Activated naive CD8-positive, alpha-beta T cell (primary cell): ENCODE measurements at regions not wholly inside any gene's neighbourhood (a gene's known extent, or its start where the extent isn't known, plus 50 kb on each side); places are given as distances from the start of the nearest gene placed in this dataset.

Source experiments
- H3K27ac Mint-ChIP-seq: one replicate; pipeline ENCODE4 v1.8.0; 2021; ENCODE audit warnings: mixed read lengths
- H3K27me3 Mint-ChIP-seq: one replicate; pipeline ENCODE4 v1.8.0; 2021; ENCODE audit warnings: mixed read lengths
- H3K36me3 Mint-ChIP-seq: one replicate; pipeline ENCODE4 v1.8.0; 2021; ENCODE audit warnings: mixed read lengths
- H3K4me1 Mint-ChIP-seq: one replicate; pipeline ENCODE4 v1.8.0; 2021; ENCODE audit warnings: low read depth, mixed read lengths
- H3K4me3 Mint-ChIP-seq: one replicate; pipeline ENCODE4 v1.8.0; 2021; ENCODE audit warnings: mild to moderate bottlenecking, mixed read lengths
- H3K9me3 Mint-ChIP-seq: one replicate; pipeline ENCODE4 v1.8.0; 2021; ENCODE audit warnings: low read depth, mixed read lengths

- H3K4me1 Mint-ChIP-seq: no peaks in the 10 kb centered on the region
- no peak overlapping the region for H3K4me3 Mint-ChIP-seq
- no peaks in the 10 kb centered on the region for H3K27me3 Mint-ChIP-seq
- no peaks in the 10 kb centered on the region for H3K9me3 Mint-ChIP-seq
- H3K36me3 Mint-ChIP-seq: no peaks in the 10 kb centered on the region
- no peak overlapping the region for H3K27ac Mint-ChIP-seq
These were observed 144.8 kb upstream of the GALNTL6 start for GRCh38 chr4:171668403-171668802.

GRCh38 chr4:171667906-171668305 is 145.3 kb upstream of the GALNTL6 start:
- Mint-ChIP-seq H3K27ac (no peak overlapping the region), H3K9me3 (no peaks in the 10 kb centered on the region), H3K4me1 (no peaks in the 10 kb centered on the region), H3K4me3 (no peak overlapping the region), H3K36me3 (no peaks in the 10 kb centered on the region), H3K27me3 (no peaks in the 10 kb centered on the region)

- Mint-ChIP-seq H3K36me3 (no peaks in the 10 kb centered on the region), H3K27ac (no peak overlapping the region), H3K4me1 (no peaks in the 10 kb centered on the region), H3K27me3 (no peaks in the 10 kb centered on the region), H3K4me3 (no peak overlapping the region), H3K9me3 (no peaks in the 10 kb centered on the region)
These were observed 162.1 kb upstream of the GALNTL6 start for GRCh38 chr4:171651071-171651470.

DNA sequence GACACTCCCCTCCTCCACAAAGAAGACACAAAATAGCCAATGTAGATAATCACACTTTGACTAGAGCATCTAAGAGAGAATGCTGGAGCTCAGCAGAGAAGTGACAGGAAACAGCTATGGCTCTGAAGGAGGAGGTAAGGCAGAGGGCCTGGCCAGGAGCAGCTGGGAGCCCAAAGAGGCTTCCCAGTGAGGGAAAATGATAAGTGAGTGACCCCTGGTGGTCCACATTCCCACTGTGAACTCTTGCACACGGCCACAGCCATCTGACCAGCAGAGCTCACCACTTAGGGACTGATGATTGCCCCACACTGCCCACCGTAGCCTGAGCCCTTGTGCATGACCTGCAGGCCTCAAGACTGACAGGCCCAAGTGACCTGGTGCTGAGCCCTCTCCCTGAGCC is 162.7 kb upstream of the GALNTL6 start:
- no peaks in the 10 kb centered on the region for H3K27me3 Mint-ChIP-seq

DNA sequence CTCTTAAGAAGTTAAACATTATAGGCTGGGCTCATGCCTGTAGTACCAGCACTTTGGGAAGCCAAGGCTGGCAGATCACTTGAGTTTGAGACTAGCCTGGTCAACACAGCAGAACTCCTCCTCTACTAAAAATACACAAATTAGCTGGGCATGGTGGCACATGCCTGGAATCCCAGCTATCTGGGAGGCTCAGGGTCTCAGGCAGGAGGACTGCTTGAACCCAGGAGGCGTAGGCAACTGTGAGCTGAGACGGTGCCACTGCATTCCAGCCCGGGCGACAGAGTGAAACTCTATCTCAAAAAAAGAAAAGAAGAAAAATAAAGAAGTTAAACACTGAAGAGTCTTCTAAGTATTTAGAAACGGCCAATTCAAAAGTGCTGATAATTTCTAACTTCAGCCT is 164.3 kb upstream of the GALNTL6 start:
- H3K4me1 Mint-ChIP-seq: no peaks in the 10 kb centered on the region
- H3K36me3 Mint-ChIP-seq: no peaks in the 10 kb centered on the region
- H3K27ac Mint-ChIP-seq: no peak overlapping the region
- H3K9me3 Mint-ChIP-seq: no peaks in the 10 kb centered on the region
- no peak overlapping the region for H3K4me3 Mint-ChIP-seq
- H3K27me3 Mint-ChIP-seq: no peaks in the 10 kb centered on the region

More for the DNA sequence above, 162.7 kb upstream of the GALNTL6 start:
- H3K36me3 Mint-ChIP-seq: no peaks in the 10 kb centered on the region
- no peak overlapping the region for H3K4me3 Mint-ChIP-seq
- no peaks in the 10 kb centered on the region for H3K4me1 Mint-ChIP-seq
- H3K27ac Mint-ChIP-seq: no peak overlapping the region
- no peaks in the 10 kb centered on the region for H3K9me3 Mint-ChIP-seq

- H3K4me3 Mint-ChIP-seq: no peak overlapping the region
- H3K36me3 Mint-ChIP-seq: no peaks in the 10 kb centered on the region
- no peak overlapping the region for H3K27ac Mint-ChIP-seq
- H3K9me3 Mint-ChIP-seq: no peaks in the 10 kb centered on the region
- no peaks in the 10 kb centered on the region for H3K4me1 Mint-ChIP-seq
- no peaks in the 10 kb centered on the region for H3K27me3 Mint-ChIP-seq
These were observed 166.2 kb upstream of the GALNTL6 start for GRCh38 chr4:171646984-171647383.

DNA sequence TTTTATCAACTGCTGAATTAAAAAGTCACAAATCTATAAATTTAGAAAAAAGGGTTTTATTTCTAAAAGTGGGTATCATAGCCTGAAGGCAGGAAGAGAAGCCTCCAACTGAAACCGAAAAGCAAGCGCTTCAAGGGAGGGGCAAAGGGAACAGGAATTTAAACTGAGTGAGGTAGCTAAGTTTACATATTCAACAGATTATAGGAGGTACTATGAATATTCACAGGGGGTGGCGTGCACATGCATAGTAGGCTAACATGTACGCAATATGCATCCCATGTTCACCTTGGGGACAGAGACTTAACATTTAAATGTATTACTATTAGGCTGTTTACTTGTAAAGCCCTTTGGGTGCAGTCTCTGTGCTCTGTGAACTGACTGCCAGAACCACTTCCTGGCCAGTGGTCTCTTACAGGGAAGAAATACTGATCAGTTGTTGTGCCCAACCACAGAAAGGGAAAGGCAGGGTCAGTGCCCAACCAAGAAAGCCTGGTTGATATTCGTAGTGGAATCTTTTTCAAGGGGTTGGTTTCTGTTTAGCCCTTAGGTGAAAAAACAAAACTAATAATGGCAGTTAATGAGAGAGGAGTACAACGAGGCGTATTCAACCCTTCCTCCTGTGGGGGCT is 168.7 kb upstream of the GALNTL6 start:
- H3K27ac Mint-ChIP-seq: no peak overlapping the region
- no peaks in the 10 kb centered on the region for H3K4me1 Mint-ChIP-seq
- H3K4me3 Mint-ChIP-seq: no peak overlapping the region
- H3K9me3 Mint-ChIP-seq: no peaks in the 10 kb centered on the region
- no peaks in the 10 kb centered on the region for H3K36me3 Mint-ChIP-seq
- H3K27me3 Mint-ChIP-seq: no peaks in the 10 kb centered on the region

GRCh38 chr4:171639540-171639939 is 173.7 kb upstream of the GALNTL6 start:
- H3K27me3 Mint-ChIP-seq: no peaks in the 10 kb centered on the region
- H3K4me3 Mint-ChIP-seq: no peak overlapping the region

GRCh38 chr4:171636606-171637005 is 176.6 kb upstream of the GALNTL6 start:
- H3K36me3 Mint-ChIP-seq: no peaks in the 10 kb centered on the region
- H3K27ac Mint-ChIP-seq: no peak overlapping the region
- H3K9me3 Mint-ChIP-seq: no peaks in the 10 kb centered on the region
- H3K4me1 Mint-ChIP-seq: no peaks in the 10 kb centered on the region
- H3K27me3 Mint-ChIP-seq: no peaks in the 10 kb centered on the region
- H3K4me3 Mint-ChIP-seq: no peak overlapping the region

More at GRCh38 chr4:171639540-171639939, 173.7 kb upstream of the GALNTL6 start:
- Mint-ChIP-seq H3K27ac (no peak overlapping the region), H3K9me3 (no peaks in the 10 kb centered on the region), H3K36me3 (no peaks in the 10 kb centered on the region), H3K4me1 (no peaks in the 10 kb centered on the region)

DNA sequence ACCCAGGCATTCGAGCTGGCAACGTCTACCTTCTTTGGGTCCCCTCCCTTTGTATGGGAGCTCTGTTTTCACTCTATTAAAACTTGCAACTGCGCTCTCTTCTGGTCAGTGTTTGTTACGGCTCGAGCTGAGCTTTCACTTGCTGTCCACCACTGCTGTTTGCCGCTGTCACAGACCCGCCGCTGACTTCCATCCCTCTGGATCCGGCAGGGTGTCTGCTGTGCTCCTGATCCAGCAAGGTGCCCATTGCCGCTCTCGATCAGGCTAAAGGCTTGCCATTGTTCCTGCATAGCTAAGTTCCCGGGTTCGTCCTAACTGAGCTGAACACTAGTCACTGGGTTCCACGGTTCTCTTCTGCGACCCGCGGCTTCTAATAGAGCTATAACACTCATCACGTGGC is 183.5 kb upstream of the GALNTL6 start:
- no peak overlapping the region for H3K27ac Mint-ChIP-seq
- H3K4me1 Mint-ChIP-seq: no peaks in the 10 kb centered on the region
- H3K36me3 Mint-ChIP-seq: no peaks in the 10 kb centered on the region
- no peaks in the 10 kb centered on the region for H3K9me3 Mint-ChIP-seq
- no peak overlapping the region for H3K4me3 Mint-ChIP-seq
- no peaks in the 10 kb centered on the region for H3K27me3 Mint-ChIP-seq

DNA sequence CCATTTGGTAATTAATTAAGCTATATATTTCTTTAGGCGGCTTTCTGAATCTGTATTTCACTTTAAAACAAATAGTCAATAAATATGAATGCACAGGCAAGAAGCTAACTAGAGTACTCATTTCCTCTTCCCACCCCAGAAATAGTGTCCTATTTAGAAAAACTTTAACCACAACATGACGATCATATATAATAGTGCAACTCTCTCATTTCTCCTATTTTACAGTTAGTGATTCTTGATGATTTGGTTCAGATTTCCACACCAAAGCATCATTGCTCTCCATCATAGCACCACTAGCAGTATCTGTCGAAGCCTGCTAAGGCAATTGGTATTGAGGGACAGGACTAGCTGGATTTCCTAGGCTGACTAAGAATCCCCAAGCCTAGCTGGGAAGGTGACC is 184.0 kb upstream of the GALNTL6 start:
- Mint-ChIP-seq H3K4me3 (no peak overlapping the region), H3K27me3 (no peaks in the 10 kb centered on the region), H3K36me3 (no peaks in the 10 kb centered on the region), H3K4me1 (no peaks in the 10 kb centered on the region), H3K27ac (no peak overlapping the region), H3K9me3 (no peaks in the 10 kb centered on the region)

GRCh38 chr4:171626554-171626953 is 186.7 kb upstream of the GALNTL6 start:
- H3K27ac Mint-ChIP-seq: no peak overlapping the region
- no peak overlapping the region for H3K4me3 Mint-ChIP-seq
- no peaks in the 10 kb centered on the region for H3K27me3 Mint-ChIP-seq
- no peaks in the 10 kb centered on the region for H3K9me3 Mint-ChIP-seq
- H3K36me3 Mint-ChIP-seq: no peaks in the 10 kb centered on the region
- no peaks in the 10 kb centered on the region for H3K4me1 Mint-ChIP-seq

DNA sequence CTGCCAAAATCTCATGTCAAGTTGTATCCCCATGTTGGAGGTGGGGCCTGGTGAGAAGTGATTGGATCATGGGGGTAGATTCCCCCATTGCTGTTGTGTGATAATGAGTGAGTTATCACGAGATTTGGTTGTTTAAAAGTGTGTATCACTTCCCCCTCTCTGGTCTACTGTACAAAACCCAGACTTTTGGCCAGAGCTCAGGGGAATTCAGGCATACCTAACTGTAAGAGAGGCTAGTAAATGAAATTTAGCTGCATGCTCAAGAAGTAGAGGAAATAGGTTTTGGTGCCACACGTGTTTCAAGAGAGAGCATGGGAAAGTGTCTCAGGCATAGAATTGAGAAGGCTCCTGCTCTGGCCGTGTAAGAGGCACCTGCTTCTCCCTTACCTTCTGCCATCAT is 190.5 kb upstream of the GALNTL6 start:
- Mint-ChIP-seq H3K4me3 (no peak overlapping the region), H3K9me3 (peaks cover 5% of the 10 kb centered on the region), H3K27ac (no peak overlapping the region), H3K4me1 (no peaks in the 10 kb centered on the region), H3K36me3 (no peaks in the 10 kb centered on the region), H3K27me3 (no peaks in the 10 kb centered on the region)

DNA sequence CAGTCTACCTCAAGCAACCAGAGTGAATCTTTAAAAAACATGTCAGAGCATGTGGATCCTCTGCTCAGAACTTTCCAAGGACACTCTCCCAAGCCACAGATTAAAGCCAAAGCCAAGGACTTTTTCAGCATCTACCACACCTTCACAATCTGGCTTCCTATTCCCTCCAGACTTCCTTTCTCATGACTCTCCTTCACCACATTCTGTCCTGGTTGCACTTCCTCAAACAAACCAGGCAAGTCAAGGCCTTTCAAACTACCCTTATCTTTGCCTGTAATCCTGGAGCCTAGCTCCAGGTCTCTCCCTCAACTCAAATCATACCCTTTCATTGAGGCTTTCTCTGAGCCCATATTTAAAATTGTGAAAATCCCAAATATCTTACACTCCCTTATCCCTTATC is 191.6 kb upstream of the GALNTL6 start:
- H3K4me1 Mint-ChIP-seq: no peaks in the 10 kb centered on the region
- peaks cover 5% of the 10 kb centered on the region for H3K9me3 Mint-ChIP-seq
- no peaks in the 10 kb centered on the region for H3K27me3 Mint-ChIP-seq
- H3K36me3 Mint-ChIP-seq: no peaks in the 10 kb centered on the region
- H3K27ac Mint-ChIP-seq: no peak overlapping the region
- no peak overlapping the region for H3K4me3 Mint-ChIP-seq

- Mint-ChIP-seq H3K4me3 (no peak overlapping the region), H3K36me3 (no peaks in the 10 kb centered on the region), H3K27ac (no peak overlapping the region), H3K4me1 (no peaks in the 10 kb centered on the region), H3K9me3 (no peaks in the 10 kb centered on the region), H3K27me3 (no peaks in the 10 kb centered on the region)
These were observed 200.3 kb upstream of the GALNTL6 start for GRCh38 chr4:171612907-171613306.

DNA sequence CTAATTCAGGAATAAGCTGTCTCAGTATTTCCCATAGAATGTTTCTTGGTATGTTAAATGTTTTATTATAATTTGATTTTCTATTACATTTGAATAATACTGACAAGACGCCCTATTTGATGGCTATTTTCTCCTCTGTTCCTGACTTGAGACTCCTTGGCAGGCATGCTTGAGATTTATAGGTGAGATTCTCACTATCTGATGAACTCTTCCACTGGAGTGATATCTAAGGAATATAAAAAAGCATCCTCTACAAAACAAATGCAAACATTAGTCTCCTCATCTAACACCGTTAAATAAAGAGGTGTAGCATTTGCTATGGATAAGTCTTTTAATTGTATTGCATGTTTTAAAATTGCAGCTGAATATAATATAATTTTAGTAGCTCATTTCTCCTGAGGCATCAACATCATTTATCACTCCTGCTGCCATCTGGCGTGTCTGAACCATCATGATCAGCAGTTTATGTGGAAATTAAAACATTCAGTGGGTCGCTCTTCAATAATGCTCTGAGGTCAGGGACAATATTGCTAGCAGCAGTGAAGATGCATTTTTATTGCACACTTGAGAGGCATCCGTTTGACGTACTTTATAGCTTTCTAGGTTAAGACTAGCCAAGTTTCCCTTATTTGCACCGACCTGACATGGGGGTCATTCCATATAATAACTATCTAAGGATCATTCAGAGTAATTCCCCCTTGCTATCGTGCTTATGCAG is 210.4 kb upstream of the GALNTL6 start:
- Mint-ChIP-seq H3K4me3 (no peak overlapping the region), H3K9me3 (peaks cover 8% of the 10 kb centered on the region), H3K4me1 (no peaks in the 10 kb centered on the region), H3K36me3 (no peaks in the 10 kb centered on the region), H3K27me3 (no peaks in the 10 kb centered on the region), H3K27ac (no peak overlapping the region)
